ENCODE measurements at regions not wholly inside any gene's neighbourhood (a gene's known extent, or its start where the extent isn't known, plus 50 kb on each side); places are given as distances from the start of the nearest gene placed in this dataset.
A peak's percentile ranks its signal among the peaks of the same experiment; 100 is the strongest.
"Not testable (repeated sequence)": the region's sequence is repeated elsewhere in the genome, so short reads cannot be mapped to it uniquely, and the experiment has no call there.

DNA sequence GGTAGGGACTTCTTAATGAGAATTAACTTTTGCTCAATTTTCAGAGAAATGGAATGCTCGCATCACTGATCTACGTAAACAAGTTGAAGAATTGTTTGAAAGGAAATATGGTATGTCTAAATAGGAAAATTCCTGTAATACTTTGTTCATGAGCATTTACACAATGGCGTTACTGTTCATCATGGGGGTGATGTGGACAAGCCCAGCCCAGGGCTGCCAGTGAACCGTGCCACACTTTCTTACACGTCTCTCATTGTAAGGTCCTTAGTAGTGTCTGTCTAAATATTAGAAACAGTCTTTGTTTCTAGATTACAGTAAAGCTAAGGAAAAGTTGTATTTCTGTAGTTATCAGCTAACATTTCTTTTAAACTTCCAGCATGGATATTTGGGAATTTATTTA is 91.0 kb upstream of the SPDYE9 start:
- WGBS, 2 experiments, result no CpG with 5 or more reads among the region's 5 CpGs
- not testable (repeated sequence) for H3K4me1 ChIP-seq (ENCODE audit: control insufficient read depth, insufficient read depth, low read length); H3K27ac ChIP-seq (ENCODE audit: insufficient read depth, low read depth, low read length, poor library complexity, severe bottlenecking); H3K36me3 ChIP-seq (ENCODE audit: control insufficient read depth, insufficient read depth, low read length); H3K27me3 ChIP-seq (ENCODE audit: control insufficient read depth, insufficient read depth, low read length, poor library complexity, severe bottlenecking); H3K4me3 ChIP-seq (ENCODE audit: insufficient read depth, low read depth, low read length); H3K9me3 ChIP-seq (ENCODE audit: control insufficient read depth, low read length)

DNA sequence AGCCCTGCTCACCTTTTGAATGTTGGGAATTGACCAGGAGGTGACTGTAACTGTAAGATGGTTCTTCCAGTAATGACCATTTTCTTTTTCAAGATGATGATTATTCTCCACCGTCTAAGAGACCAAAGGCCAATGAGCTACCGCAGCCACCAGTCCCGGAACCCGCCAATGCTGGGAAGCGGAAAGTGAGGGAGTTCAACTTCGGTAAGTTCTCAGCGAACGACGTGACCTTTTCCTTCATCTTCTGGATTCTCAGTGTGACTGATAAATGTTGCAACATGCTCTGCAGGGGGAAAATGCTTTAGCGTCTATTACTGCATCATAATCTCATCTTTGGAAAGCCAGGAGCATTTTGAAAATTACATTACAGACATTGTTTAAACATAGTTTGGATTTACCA is 89.5 kb upstream of the SPDYE9 start:
- H3K4me1 ChIP-seq (ENCODE audit: control insufficient read depth, insufficient read depth, low read length); H3K4me3 ChIP-seq (ENCODE audit: insufficient read depth, low read depth, low read length); H3K27me3 ChIP-seq (ENCODE audit: control insufficient read depth, insufficient read depth, low read length, poor library complexity, severe bottlenecking); H3K36me3 ChIP-seq (ENCODE audit: control insufficient read depth, insufficient read depth, low read length); H3K27ac ChIP-seq (ENCODE audit: insufficient read depth, low read depth, low read length, poor library complexity, severe bottlenecking); H3K9me3 ChIP-seq (ENCODE audit: control insufficient read depth, low read length): not testable (repeated sequence)
- no CpG with 5 or more reads among the region's 10 CpGs for WGBS, 2 experiments

DNA sequence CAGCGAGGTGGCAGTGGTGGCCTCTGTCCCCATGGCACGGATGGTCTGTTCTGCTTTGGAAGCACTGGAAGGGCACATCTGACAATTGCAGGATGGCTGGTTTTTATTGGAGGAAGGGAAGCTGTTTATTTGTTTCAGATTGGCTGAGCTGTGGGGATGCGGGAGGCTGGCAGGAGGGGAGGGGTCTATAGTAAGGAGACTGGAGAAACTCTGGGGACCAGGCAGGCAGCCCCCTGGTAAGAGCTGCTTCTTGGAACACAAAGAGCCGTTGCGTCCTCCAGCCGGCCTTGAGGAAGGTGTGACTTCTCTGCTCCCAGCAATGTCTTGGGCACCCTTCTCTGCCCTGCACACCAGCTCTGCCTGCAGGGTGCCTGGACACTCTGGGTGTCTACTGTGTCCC is 85.1 kb upstream of the SPDYE9 start:
- H3K27ac ChIP-seq (ENCODE audit: insufficient read depth, low read depth, low read length, poor library complexity, severe bottlenecking); H3K4me3 ChIP-seq (ENCODE audit: insufficient read depth, low read depth, low read length): not testable (repeated sequence)

GRCh38 chr7:73170415-73170814 is 84.6 kb upstream of the SPDYE9 start:
- not testable (repeated sequence) for H3K4me1 ChIP-seq (ENCODE audit: control insufficient read depth, insufficient read depth, low read length); H3K9me3 ChIP-seq (ENCODE audit: control insufficient read depth, low read length); H3K4me3 ChIP-seq (ENCODE audit: insufficient read depth, low read depth, low read length); H3K27ac ChIP-seq (ENCODE audit: insufficient read depth, low read depth, low read length, poor library complexity, severe bottlenecking); H3K36me3 ChIP-seq (ENCODE audit: control insufficient read depth, insufficient read depth, low read length); H3K27me3 ChIP-seq (ENCODE audit: control insufficient read depth, insufficient read depth, low read length, poor library complexity, severe bottlenecking)
- WGBS, 2 experiments, result 95 to 99% methylated on average over 3 to 4 of the region's 5 CpGs

More for the DNA sequence above, 85.1 kb upstream of the SPDYE9 start:
- not testable (repeated sequence) for H3K27me3 ChIP-seq (ENCODE audit: control insufficient read depth, insufficient read depth, low read length, poor library complexity, severe bottlenecking); H3K9me3 ChIP-seq (ENCODE audit: control insufficient read depth, low read length); H3K4me1 ChIP-seq (ENCODE audit: control insufficient read depth, insufficient read depth, low read length); H3K36me3 ChIP-seq (ENCODE audit: control insufficient read depth, insufficient read depth, low read length)
- 81 to 95% methylated on average over 3 of the region's 6 CpGs for WGBS, 2 experiments

DNA sequence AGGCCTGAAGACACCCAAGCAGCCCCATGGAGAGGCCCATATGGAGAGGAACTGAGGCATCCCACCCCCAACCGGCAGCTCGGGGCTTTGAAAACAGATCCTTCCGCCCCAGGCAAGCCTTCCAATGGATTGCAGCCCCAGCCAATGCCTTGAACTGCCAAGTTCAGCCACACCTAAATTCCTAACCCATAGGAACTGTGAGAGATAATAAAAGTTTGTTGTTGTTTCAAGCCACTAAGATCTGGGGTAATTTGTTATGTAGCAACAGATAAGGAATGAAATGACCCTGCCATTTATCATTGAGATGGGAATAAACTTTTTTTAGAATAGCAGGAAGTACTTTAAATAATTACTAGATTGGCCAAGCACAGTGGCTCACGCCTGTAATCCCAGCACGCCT is 80.3 kb upstream of the SPDYE9 start:
- not testable (repeated sequence) for H3K27ac ChIP-seq (ENCODE audit: insufficient read depth, low read depth, low read length, poor library complexity, severe bottlenecking); H3K4me1 ChIP-seq (ENCODE audit: control insufficient read depth, insufficient read depth, low read length)
- no CpG with 5 or more reads among the region's 5 CpGs for WGBS, 2 experiments

DNA sequence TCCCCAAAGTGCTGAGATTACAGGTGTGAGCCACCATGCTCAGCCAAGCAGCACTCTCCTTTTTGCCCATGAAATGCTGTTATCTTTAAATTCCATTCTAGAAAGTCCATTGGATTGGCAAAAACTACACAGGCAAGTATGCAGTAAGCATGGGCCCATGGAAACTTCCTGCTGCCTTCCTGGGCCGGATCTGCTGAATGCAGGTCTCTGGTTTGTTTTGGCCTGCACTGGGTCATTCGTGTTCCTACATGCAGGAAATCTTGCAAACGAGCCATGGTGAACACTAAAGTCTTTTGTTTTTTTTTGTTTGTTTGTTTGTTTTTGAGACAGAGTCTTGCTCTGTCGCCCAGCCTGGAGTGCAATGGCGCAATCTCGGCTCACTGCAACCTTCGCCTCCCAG is 76.8 kb upstream of the SPDYE9 start:
- H3K27ac ChIP-seq (ENCODE audit: insufficient read depth, low read depth, low read length, poor library complexity, severe bottlenecking); H3K9me3 ChIP-seq (ENCODE audit: control insufficient read depth, low read length); H3K36me3 ChIP-seq (ENCODE audit: control insufficient read depth, insufficient read depth, low read length); H3K4me3 ChIP-seq (ENCODE audit: insufficient read depth, low read depth, low read length); H3K4me1 ChIP-seq (ENCODE audit: control insufficient read depth, insufficient read depth, low read length); H3K27me3 ChIP-seq (ENCODE audit: control insufficient read depth, insufficient read depth, low read length, poor library complexity, severe bottlenecking): not testable (repeated sequence)
- WGBS, 2 experiments, result 80 to 90% methylated on average over 1 to 4 of the region's 7 CpGs

More for the DNA sequence above, 80.3 kb upstream of the SPDYE9 start:
- not testable (repeated sequence) for H3K9me3 ChIP-seq (ENCODE audit: control insufficient read depth, low read length); H3K27me3 ChIP-seq (ENCODE audit: control insufficient read depth, insufficient read depth, low read length, poor library complexity, severe bottlenecking); H3K36me3 ChIP-seq (ENCODE audit: control insufficient read depth, insufficient read depth, low read length); H3K4me3 ChIP-seq (ENCODE audit: insufficient read depth, low read depth, low read length)

GRCh38 chr7:73161727-73162126 is 75.9 kb upstream of the SPDYE9 start:
- H3K27me3 ChIP-seq (ENCODE audit: control insufficient read depth, insufficient read depth, low read length, poor library complexity, severe bottlenecking); H3K36me3 ChIP-seq (ENCODE audit: control insufficient read depth, insufficient read depth, low read length); H3K27ac ChIP-seq (ENCODE audit: insufficient read depth, low read depth, low read length, poor library complexity, severe bottlenecking); H3K9me3 ChIP-seq (ENCODE audit: control insufficient read depth, low read length); H3K4me3 ChIP-seq (ENCODE audit: insufficient read depth, low read depth, low read length); H3K4me1 ChIP-seq (ENCODE audit: control insufficient read depth, insufficient read depth, low read length): not testable (repeated sequence)
- no CpG with 5 or more reads among the region's 4 CpGs for WGBS, 2 experiments

DNA sequence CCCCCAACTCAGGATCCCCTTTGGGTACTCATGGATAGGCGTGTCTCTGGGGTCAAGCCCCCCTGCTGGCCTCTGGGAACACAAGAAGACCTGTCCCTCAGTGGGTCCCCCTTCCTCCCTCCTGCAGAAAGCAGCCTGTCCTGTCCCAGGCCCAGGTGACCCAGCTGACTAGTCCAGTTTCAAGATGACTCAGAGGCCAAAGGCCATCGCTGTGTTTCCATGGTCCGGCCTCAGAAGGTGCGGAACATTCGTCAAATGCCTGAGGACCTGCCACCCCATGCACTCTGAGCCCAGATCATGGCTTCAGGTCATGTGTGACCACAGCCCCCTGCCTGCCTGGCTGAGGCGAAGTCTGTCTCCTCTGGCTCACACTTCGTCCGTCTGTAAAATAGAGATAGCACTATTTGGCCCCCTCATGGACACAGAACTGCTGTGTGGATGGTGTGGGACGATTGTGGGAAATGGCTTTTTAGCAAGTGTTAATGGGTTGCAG is 71.4 kb upstream of the SPDYE9 start:
- H3K27ac ChIP-seq (ENCODE audit: insufficient read depth, low read depth, low read length, poor library complexity, severe bottlenecking); H3K27me3 ChIP-seq (ENCODE audit: control insufficient read depth, insufficient read depth, low read length, poor library complexity, severe bottlenecking); H3K36me3 ChIP-seq (ENCODE audit: control insufficient read depth, insufficient read depth, low read length); H3K9me3 ChIP-seq (ENCODE audit: control insufficient read depth, low read length); H3K4me3 ChIP-seq (ENCODE audit: insufficient read depth, low read depth, low read length); H3K4me1 ChIP-seq (ENCODE audit: control insufficient read depth, insufficient read depth, low read length): not testable (repeated sequence)
- WGBS, 2 experiments, result no CpG with 5 or more reads among the region's 9 CpGs

DNA sequence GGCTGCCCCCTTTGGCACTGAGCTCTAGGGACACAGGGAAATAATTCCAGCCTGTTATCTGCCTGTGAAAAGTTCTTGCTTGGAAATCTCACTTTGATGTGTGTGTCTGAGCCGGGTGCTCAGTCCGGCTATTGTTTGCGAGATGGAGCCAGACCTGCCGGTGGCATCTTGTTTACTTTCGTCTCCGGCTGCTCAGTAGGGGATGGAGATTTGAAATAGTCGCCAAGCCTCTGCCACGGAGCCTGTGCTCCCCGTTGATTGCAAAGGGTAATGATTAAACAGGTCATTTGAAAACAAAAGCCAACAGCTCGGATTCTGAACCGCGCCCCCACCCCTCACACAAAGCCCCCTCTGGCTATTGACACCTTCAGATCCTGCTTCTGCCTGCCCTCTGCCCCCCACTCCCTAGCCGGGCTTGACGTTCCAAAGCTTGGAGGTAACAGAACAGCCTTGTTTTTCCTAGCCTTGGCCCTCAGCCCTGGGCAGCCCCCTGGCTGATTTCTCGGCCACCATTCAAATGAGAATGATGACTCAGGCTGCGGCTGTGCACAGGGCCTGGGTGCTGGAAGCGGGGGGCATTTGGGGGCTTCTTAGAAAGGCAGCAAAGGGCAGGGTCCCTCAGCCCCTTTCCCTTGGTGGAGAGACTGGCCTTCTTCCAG is 70.8 kb upstream of the SPDYE9 start:
- H3K27ac ChIP-seq (ENCODE audit: insufficient read depth, low read depth, low read length, poor library complexity, severe bottlenecking); H3K36me3 ChIP-seq (ENCODE audit: control insufficient read depth, insufficient read depth, low read length); H3K27me3 ChIP-seq (ENCODE audit: control insufficient read depth, insufficient read depth, low read length, poor library complexity, severe bottlenecking); H3K4me1 ChIP-seq (ENCODE audit: control insufficient read depth, insufficient read depth, low read length); H3K4me3 ChIP-seq (ENCODE audit: insufficient read depth, low read depth, low read length); H3K9me3 ChIP-seq (ENCODE audit: control insufficient read depth, low read length): not testable (repeated sequence)
- WGBS, 2 experiments, result 0% methylated on average over 6 to 8 of the region's 17 CpGs

DNA sequence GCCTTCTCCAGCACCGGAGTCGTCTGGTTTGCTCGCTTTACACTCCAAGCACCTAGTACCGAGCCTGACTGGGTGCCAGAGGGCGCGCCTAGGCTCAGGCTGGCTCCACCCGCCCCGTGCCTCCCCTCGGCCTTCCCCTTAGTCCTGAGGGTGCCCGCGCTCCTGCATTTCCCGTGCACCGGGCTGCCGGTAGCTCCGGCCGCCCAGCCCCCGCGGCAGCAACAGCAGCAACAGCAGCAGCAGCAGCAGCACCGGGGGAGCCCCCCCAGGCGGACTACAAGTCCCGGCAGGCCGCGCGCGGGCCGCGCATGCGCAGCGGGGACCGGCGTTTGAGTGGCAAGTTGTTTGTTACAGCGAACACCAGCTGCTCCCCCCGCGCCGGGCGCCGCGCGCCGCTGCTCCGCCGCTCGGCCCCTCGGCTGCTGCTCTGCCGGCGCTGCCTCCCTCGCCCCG is 68.8 kb upstream of the SPDYE9 start:
- H3K4me1 ChIP-seq (ENCODE audit: control insufficient read depth, insufficient read depth, low read length); H3K36me3 ChIP-seq (ENCODE audit: control insufficient read depth, insufficient read depth, low read length); H3K9me3 ChIP-seq (ENCODE audit: control insufficient read depth, low read length); H3K27ac ChIP-seq (ENCODE audit: insufficient read depth, low read depth, low read length, poor library complexity, severe bottlenecking); H3K27me3 ChIP-seq (ENCODE audit: control insufficient read depth, insufficient read depth, low read length, poor library complexity, severe bottlenecking): not testable (repeated sequence)
- 0% methylated on average over 30 to 31 of the region's 48 CpGs for WGBS, 2 experiments
- peak overlapping the region; percentile 27 for H3K4me3 ChIP-seq (ENCODE audit: insufficient read depth, low read depth, low read length)

All from ectodermal cell (in vitro differentiated cells).